Effector CD4-positive, alpha-beta T cell (primary cell): ENCODE measurements at regions not wholly inside any gene's neighbourhood (a gene's known extent, or its start where the extent isn't known, plus 50 kb on each side); places are given as distances from the start of the nearest gene placed in this dataset.
"Not testable (repeated sequence)": the region's sequence is repeated elsewhere in the genome, so short reads cannot be mapped to it uniquely, and the experiment has no call there.

Source experiments
- DNase-seq: peaks from one replicate; pipeline ENCODE4 v3.0.0-alpha.2; 2020

GRCh38 chr2:131753640-131754561 lies 226.2 kb downstream of the CCDC74A start:
- DNase-seq, result no peak

GRCh38 chr2:131754929-131755720 lies 227.4 kb downstream of the CCDC74A start:
- DNase-seq, result no peak

DNA sequence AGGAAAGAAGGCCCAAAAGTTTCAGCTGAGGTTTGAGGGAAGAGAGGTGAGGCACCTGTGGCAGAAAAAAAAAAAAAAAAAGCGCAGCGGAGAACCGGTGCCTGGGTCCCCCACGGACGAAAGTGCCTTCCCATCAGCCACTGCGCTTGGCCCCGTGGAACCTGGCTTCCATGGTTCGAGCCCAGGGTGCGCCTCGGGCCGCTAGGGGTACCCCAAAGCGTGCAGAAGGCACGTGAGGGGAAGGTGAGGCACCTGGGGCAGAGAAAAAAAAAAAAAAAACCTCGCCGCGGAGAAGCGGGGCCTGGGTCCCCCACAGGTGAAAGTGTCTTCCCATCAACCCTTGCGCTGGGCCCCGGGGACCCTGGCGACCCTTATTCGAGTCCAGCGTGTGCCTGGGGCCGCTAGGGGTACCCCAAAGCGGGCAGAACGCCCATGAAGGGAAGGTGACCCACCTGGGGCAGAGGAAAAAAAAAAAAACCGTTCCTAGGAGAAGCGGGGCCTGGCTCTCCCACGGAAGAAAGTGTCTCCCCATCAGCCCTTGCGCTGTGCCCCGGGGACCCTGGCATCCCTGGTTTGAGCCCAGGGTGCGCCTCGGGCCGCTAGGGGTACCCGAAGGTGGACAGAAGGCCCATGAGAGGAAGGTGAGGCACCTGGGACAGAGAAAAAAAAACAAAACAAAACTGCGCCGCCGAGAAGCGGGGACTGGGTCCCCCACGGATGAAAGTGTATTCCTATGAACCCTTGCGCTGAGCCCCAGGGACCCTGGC lies 228.6 kb downstream of the CCDC74A start:
- DNase-seq, result no peak

DNA sequence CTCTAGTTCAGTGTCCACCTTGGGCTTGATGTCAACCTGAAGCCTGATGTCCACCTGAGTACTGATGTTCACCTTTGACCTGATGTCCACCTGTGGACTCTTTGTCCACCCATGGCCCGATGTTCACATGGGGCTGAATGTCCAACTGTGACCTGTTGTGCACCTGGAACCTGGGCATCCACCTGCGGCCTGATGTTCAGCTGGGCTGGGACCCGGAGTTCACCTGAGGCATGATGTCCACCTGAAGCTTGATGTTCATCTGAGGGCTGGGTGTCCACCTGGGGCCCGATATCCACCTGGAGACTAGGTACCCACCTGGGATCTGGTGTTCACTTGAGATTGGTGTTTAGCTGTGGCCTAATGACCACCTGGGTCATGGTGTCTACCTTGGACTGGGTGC lies 231.3 kb downstream of the CCDC74A start:
- not testable (repeated sequence) for DNase-seq

DNA sequence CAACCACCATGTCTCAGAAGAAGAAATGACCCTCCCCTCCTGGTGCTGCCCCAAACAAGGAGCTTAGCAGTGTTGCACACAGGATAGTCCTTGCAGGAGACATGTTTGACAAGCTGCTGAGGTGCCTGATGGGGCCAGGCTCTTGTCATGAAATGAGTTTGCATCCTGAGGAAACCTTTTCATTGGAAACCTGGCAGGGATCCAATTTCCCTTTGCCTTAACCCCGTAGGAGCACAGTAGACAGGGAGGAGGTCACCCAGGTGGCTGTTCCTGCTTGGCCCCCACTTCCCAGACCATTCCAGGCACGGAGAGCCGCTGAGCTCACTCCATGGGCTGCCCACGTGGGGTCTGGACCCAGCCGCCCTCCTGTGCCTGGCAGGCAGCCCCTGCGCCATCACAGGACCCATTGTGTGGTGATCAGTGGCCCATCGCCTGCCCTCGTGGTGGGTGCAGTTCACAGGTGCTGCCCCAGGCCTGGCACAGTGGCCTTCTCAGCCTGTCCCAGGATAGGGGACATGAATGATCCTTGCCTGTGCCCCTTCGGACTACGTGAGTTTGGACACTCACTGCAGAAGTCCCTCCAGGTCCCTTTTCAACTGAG lies 247.4 kb downstream of the CCDC74A start:
- DNase-seq, result not testable (repeated sequence)

- DNase-seq, result not testable (repeated sequence)
Observed at GRCh38 chr2:131775903-131776506, 248.3 kb downstream of the CCDC74A start.

- not testable (repeated sequence) for DNase-seq
Observed at GRCh38 chr2:131780446-131780845, 252.8 kb downstream of the CCDC74A start.

- no peak for DNase-seq
Observed at GRCh38 chr2:131801210-131801744, 273.6 kb downstream of the CCDC74A start.

GRCh38 chr2:131801745-131802350 lies 274.2 kb downstream of the CCDC74A start:
- peak; percentile 60 for DNase-seq

GRCh38 chr2:131802351-131802836 lies 274.7 kb downstream of the CCDC74A start:
- DNase-seq, result not testable (repeated sequence)

DNA sequence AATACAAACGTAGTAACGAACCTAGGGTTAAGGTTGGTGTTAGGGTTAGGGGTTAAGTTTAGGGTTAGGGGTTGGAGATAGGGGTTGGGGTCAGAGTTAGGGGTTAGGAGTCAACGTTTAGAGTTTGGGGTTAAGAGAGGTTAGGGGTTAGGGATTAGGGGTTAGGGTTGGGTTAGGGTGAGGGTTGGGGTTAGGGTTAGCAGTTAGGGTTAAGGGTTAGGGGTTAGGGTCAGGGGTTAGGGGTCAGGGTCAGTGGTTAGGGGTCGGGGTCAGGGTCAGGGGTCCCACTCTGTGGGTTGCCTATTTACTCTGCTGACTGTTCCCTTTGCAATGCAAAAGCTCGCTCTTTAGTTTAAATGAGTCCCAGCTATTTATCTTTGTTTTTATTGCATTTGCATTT lies 275.5 kb downstream of the CCDC74A start:
- not testable (repeated sequence) for DNase-seq

DNA sequence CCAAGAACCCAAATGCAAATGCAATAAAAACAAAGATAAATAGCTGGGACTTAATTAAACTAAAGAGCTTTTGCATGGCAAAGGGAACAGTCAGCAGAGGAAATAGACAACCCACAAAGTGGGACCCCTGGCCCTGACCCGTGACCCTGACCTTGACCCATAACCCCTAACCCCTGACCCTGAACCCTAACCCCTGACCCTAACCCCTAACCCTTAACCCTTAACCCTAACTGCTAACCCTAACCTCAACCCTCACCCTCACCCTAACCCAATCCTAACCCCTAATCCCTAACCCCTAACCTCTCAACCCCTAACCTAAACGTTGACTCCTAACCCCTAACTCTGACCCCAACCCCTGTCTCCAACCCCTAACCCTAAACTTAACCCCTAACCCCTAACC lies 284.9 kb downstream of the CCDC74A start:
- not testable (repeated sequence) for DNase-seq

DNA sequence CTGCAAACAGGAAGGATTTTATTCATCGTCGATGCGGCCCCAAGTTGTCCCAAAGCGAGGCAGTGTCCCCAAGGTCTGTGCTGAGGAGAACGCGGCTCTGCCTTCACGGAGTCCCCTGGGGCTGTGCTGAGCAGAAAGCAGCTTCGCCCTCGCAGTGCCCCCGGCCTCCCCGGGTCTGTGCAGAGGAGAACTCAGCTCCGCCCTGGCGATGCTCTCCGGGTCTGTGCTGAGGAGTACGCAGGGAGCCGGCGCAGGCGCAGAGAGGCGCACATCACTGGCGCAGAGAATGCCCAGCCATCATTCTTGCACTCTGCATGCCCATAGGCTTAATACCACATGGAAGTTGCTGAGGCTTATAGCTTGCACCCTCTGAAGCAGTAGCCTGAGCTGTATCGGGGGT lies 285.7 kb downstream of the CCDC74A start:
- not testable (repeated sequence) for DNase-seq

GRCh38 chr2:131818267-131818973 lies 290.7 kb downstream of the CCDC74A start:
- DNase-seq, result not testable (repeated sequence)

DNA sequence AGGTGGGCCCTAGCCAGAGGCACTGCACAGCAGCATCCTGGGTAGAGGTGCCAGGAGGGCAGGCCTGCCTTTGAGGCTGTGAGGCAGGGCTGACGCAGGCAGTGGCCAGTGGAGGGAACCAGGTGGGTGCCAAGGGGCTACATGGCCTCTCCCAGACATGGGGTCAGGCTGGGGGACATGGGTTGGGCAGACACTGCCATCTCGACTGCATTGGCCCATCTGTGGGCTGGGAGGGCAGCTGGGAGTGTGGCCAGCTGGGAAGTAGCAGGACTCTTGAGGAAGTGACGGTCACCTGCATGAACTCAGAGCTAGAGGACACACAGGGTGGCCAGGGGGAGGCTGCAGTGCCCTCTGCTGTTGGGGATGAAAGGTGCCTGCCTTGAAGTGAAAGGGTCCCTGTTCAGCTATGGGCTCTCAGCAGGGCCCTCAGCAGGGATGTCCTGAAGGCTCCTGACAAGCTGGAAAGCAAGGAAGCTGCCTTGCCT lies 294.6 kb downstream of the CCDC74A start:
- DNase-seq, result not testable (repeated sequence)

GRCh38 chr2:131823058-131823457 lies 295.4 kb downstream of the CCDC74A start:
- not testable (repeated sequence) for DNase-seq

GRCh38 chr2:131824986-131825385 lies 297.3 kb downstream of the CCDC74A start:
- not testable (repeated sequence) for DNase-seq

DNA sequence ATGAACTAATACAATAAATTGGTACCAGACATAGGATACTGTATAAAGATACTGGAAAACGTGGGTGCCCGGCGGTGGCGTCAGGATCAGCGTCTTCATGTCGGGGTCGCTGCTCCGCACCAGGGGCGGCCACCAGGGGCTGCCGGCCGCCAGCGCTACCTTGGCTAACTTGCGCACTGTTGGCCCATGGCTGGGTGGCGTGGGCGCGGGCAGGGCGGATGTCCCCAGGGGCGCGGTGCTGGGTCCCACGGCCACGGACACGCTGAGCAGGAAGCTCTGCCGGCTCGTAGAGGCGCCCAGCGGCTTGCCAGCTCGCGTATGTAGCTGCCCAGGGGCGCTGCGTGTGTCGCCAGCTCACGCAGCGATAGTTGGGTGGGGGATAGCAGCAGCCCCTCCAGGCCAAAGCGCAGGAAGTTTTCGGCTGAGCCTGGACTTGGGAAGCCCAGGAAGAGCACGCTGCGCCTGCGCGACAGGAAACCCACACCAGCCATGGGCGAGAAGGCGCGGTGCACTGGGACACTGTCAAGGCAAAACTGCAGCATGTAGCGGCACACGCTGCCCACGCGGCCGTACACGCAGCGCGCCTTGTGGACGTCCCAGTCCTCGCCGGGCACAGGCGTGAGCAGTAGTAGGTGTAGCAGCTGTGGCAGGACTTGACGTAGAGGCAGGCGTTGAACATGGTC lies 299.9 kb downstream of the CCDC74A start:
- no peak for DNase-seq

DNA sequence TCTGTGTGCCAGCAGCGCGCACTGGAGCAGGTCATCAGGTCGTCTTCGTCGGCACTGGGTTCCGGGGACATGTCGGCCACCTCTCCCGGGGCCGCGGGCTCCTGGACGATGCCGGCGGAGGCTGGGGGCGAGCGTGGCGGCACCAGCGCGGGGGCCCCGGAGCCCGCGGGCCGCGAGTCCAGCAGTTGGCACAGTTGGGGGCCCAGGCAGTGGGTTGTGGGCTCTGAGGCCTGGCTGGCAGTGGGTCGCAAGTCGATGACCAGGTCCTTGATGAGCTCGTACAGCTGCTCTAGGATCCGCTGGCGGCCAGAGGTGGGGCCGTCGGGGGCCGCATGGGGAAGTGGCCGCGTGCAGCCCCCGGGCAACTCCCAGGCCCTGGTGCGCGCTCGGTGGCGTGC lies 300.5 kb downstream of the CCDC74A start:
- DNase-seq, result no peak
